Fibroblast of lung (primary cell): ENCODE measurements at regions not wholly inside any gene's neighbourhood (a gene's known extent, or its start where the extent isn't known, plus 50 kb on each side); places are given as distances from the start of the nearest gene placed in this dataset.

ENCODE experiments used
- CTCF ChIP-seq, 2 donors: IDR thresholded peaks in 1 of 2; conservative IDR thresholded peaks in 1 of 2; 1 replicate in 1 of 2; 2 replicates in 1 of 2; pipeline ENCODE4 v1.5.1; 2011 to 2012; ENCODE audit warnings: low read length in 2 of 2, control low read depth in 1 of 2, inconsistent platforms in 1 of 2, low read depth in 1 of 2, mild to moderate bottlenecking in 1 of 2
- EZH2 ChIP-seq: IDR thresholded peaks from 2 replicates; pipeline ENCODE4 v1.5.1; 2012; ENCODE audit warnings: low read length, control low read depth, mild to moderate bottlenecking; ENCODE audit errors: missing control alignments

- TF ChIP-seq CTCF (conservative IDR thresholded peaks at IDR 0.05 in 1 of 2, IDR thresholded peaks at IDR 0.05 in 1 of 2; ENCODE audit: low read depth in 1 of 2, low read length in 2 of 2) = no peak
- no peak for TF ChIP-seq EZH2
These were observed 63.5 kb upstream of the NFE2L2 start for GRCh38 chr2:177328056-177328455.
